Mesendoderm (in vitro differentiated cells): ENCODE measurements at regions not wholly inside any gene's neighbourhood (a gene's known extent, or its start where the extent isn't known, plus 50 kb on each side); places are given as distances from the start of the nearest gene placed in this dataset.

Source experiments
- DNase-seq: peaks from one replicate; pipeline ENCODE4 v3.0.0; 2013
- H2AK5ac ChIP-seq: 2 replicates; pipeline ENCODE4 v1.6.1; 2013; ENCODE audit warnings: low read length, inconsistent platforms
- H2BK120ac ChIP-seq: 2 replicates; pipeline ENCODE4 v1.6.1; 2013; ENCODE audit warnings: low read depth, mild to moderate bottlenecking, low read length, moderate library complexity, mixed read lengths
- H2BK15ac ChIP-seq: replicated peaks from 2 replicates; pipeline ENCODE4 v1.6.1; 2013; ENCODE audit warnings: low read depth, mild to moderate bottlenecking, moderate library complexity
- H2BK5ac ChIP-seq: 2 replicates; pipeline ENCODE4 v1.6.1; 2013; ENCODE audit warnings: low read length, inconsistent platforms
- H3K18ac ChIP-seq: 2 replicates; pipeline ENCODE4 v1.6.1; 2013; ENCODE audit warnings: mild to moderate bottlenecking, low read length, mixed read lengths
- H3K23ac ChIP-seq: one replicate; pipeline ENCODE4 v1.6.1; 2013; ENCODE audit warnings: low read length
- H3K27ac ChIP-seq: 2 replicates; pipeline ENCODE4 v1.5.1; 2013; ENCODE audit warnings: low read depth, mild to moderate bottlenecking, inconsistent platforms, low read length, moderate library complexity
- H3K27me3 ChIP-seq: 2 replicates; pipeline ENCODE4 v1.6.1; 2013; ENCODE audit warnings: low read length, control low read depth, mild to moderate bottlenecking, inconsistent platforms; ENCODE audit not compliant: insufficient read depth, poor library complexity
- H3K36me3 ChIP-seq: 2 replicates; pipeline ENCODE4 v1.6.1; 2013; ENCODE audit warnings: low read length, inconsistent platforms; ENCODE audit not compliant: control insufficient read depth, insufficient read depth
- H3K4ac ChIP-seq: one replicate; pipeline ENCODE4 v1.6.1; 2013; ENCODE audit warnings: low read depth, mild to moderate bottlenecking, low read length, moderate library complexity
- H3K4me1 ChIP-seq: 2 replicates; pipeline ENCODE4 v1.6.1; 2013; ENCODE audit warnings: low read depth, low read length, inconsistent platforms; ENCODE audit not compliant: control insufficient read depth
- H3K4me2 ChIP-seq: 2 replicates; pipeline ENCODE4 v1.6.1; 2013; ENCODE audit warnings: low read length
- H3K4me3 ChIP-seq: 2 replicates; pipeline ENCODE4 v1.5.1; 2013; ENCODE audit warnings: mild to moderate bottlenecking, low read length
- H3K56ac ChIP-seq: one replicate; pipeline ENCODE4 v1.6.1; 2013; ENCODE audit warnings: low read length
- H3K79me1 ChIP-seq: 2 replicates; pipeline ENCODE4 v1.6.1; 2013; ENCODE audit warnings: low read length, inconsistent platforms
- H3K79me2 ChIP-seq: 2 replicates; pipeline ENCODE4 v1.6.1; 2013; ENCODE audit warnings: mild to moderate bottlenecking, low read length; ENCODE audit not compliant: control insufficient read depth, insufficient read depth
- H3K9ac ChIP-seq: 2 replicates; pipeline ENCODE4 v1.6.1; 2013; ENCODE audit warnings: low read length, inconsistent platforms
- H4K5ac ChIP-seq: one replicate; pipeline ENCODE4 v1.6.1; 2013; ENCODE audit warnings: low read length
- H4K8ac ChIP-seq: one replicate; pipeline ENCODE4 v1.6.1; 2013; ENCODE audit warnings: low read depth, mild to moderate bottlenecking, control low read depth, low read length, moderate library complexity
- WGBS: extraction: QIAGEN DNeasy Blood & Tissue Kit; methylation state at CpG from one replicate; pipeline ENCODE4 v1.1.7; 2013; ENCODE audit warnings: low lambda C conversion rate, missing lambda C conversion rate; ENCODE audit not compliant: insufficient coverage; ENCODE audit errors: extremely low coverage; 5-methylcytosine and 5-hydroxymethylcytosine counted together

DNA sequence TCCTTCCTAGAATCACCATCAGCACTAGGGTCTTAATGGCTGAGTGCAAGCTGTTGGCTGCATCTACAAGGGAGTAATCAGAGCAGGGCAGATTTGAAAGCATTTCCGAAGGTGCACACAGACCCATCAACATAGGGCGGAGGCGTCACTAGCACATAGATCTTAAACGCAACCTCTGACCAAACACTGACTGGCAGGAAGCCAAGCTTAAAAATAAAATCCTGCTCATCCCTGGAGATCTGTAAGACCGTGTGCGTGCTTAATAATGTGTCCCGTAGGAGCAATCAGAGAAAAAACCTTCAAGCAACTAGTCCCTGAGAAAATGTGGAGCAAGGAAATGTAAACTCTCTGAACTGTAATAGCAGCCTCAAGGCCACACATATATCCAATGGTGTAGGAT, 470.5 kb downstream of the ETS1 start:
- Histone ChIP-seq H3K4ac (no peak overlapping the region), H4K8ac (no peak overlapping the region), H2AK5ac (no peak overlapping the region), H3K9ac (no peak overlapping the region), H3K4me3 (no peak overlapping the region), H2BK5ac (no peak overlapping the region), H3K27me3 (no peaks in the 10 kb centered on the region), H3K23ac (no peak overlapping the region), H4K5ac (no peak overlapping the region), H3K79me1 (no peaks in the 10 kb centered on the region), H3K18ac (no peak overlapping the region), H3K4me2 (no peak overlapping the region), H3K4me1 (peaks cover 2% of the 10 kb centered on the region), H3K36me3 (no peaks in the 10 kb centered on the region), H3K79me2 (no peaks in the 10 kb centered on the region), H2BK120ac (no peak overlapping the region), H3K56ac (no peak overlapping the region), H3K27ac (no peak overlapping the region), H2BK15ac (no peak overlapping the region)
- WGBS, result no CpG with 5 or more reads among the region's 7 CpGs
- no peak for DNase-seq

DNA sequence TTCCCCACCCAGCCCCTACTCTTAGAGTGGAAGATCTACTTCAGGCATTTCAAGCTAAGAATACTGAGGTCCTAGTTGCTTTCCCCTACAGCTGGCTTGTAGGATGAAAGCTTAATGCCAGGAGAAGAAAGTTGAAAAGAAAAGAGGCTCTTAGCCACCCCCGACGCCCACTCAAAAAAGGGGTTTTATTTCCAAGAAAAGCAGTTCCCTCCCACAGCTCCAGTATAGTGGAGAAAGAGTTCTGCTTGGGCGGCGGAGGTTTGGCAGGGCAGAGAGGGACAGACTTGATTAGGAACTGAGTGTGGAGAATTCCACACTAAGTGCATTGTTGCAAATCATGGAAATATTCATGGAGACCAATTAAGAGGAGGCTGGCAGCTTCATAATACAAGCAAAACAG, 470.9 kb downstream of the ETS1 start:
- no peak for DNase-seq
- Histone ChIP-seq H3K56ac (no peak overlapping the region), H4K8ac (no peak overlapping the region), H3K23ac (no peak overlapping the region), H3K4me3 (no peak overlapping the region), H3K27me3 (no peaks in the 10 kb centered on the region), H4K5ac (no peak overlapping the region), H2BK15ac (no peak overlapping the region), H2BK120ac (no peak overlapping the region), H2AK5ac (no peak overlapping the region), H3K18ac (no peak overlapping the region), H3K36me3 (no peaks in the 10 kb centered on the region), H3K4me1 (peaks cover 2% of the 10 kb centered on the region), H3K79me2 (no peaks in the 10 kb centered on the region), H3K27ac (no peak overlapping the region), H2BK5ac (no peak overlapping the region), H3K9ac (no peak overlapping the region), H3K4ac (no peak overlapping the region), H3K4me2 (no peak overlapping the region), H3K79me1 (no peaks in the 10 kb centered on the region)
- no CpG with 5 or more reads among the region's 4 CpGs for WGBS

DNA sequence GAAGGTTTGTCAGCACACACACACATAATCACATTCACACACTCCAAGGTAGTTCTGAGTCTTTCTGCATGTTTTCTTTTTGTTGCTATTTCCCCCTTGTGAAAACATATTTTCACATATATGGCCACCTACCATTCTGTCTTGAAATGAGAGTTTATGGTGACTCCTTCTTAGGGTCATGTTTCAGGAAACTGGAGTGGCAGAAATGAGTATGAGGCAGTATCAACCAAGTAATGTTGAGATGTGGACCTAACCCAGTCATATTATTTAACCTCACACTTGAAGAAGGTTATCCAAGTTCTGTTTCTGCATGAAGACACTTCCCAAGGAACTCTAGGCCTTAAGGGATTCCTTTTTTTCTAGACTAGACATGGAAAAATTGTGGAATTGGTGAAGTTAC, 481.4 kb downstream of the ETS1 start:
- H3K79me2 ChIP-seq, result no peaks in the 10 kb centered on the region
- H3K18ac ChIP-seq, result no peak overlapping the region
- no peak overlapping the region for H3K4ac ChIP-seq
- H2BK120ac ChIP-seq, result no peak overlapping the region
- H3K79me1 ChIP-seq, result no peaks in the 10 kb centered on the region
- no peaks in the 10 kb centered on the region for H3K27me3 ChIP-seq
- H3K27ac ChIP-seq, result no peak overlapping the region
- H3K4me1 ChIP-seq, result no peaks in the 10 kb centered on the region
- H4K5ac ChIP-seq, result no peak overlapping the region
- no peak overlapping the region for H3K56ac ChIP-seq
- no peaks in the 10 kb centered on the region for H3K36me3 ChIP-seq
- H2BK15ac ChIP-seq, result no peak overlapping the region
- no peak overlapping the region for H3K4me2 ChIP-seq
- H3K4me3 ChIP-seq, result no peak overlapping the region
- no peak overlapping the region for H2BK5ac ChIP-seq
- DNase-seq, result no peak
- no peak overlapping the region for H2AK5ac ChIP-seq
- H3K23ac ChIP-seq, result no peak overlapping the region
- no peak overlapping the region for H3K9ac ChIP-seq
- H4K8ac ChIP-seq, result no peak overlapping the region

DNA sequence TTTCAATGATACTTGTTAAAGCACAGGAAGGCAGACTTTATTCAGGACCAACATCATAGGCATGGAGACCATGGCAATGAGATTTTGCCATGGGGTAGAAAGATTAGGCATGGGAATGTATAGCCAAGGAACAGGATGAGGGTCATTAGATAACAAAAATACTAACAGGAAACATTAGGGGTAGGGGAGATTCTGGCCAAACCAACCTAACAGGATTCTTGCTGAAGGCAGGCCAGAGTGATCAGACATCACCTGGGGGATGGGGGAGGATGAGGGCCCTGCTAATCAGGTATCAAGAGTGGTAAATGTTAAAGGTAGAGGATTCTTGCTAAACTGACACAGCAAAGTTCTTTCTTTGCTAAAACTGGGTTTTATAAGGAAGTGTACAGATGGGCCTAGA, 481.8 kb downstream of the ETS1 start:
- Histone ChIP-seq H3K4me3 (no peak overlapping the region), H3K27me3 (no peaks in the 10 kb centered on the region), H3K4me1 (no peaks in the 10 kb centered on the region), H2BK120ac (no peak overlapping the region), H3K79me2 (no peaks in the 10 kb centered on the region), H3K56ac (no peak overlapping the region), H3K79me1 (no peaks in the 10 kb centered on the region), H3K27ac (no peak overlapping the region), H2BK15ac (no peak overlapping the region), H3K4ac (no peak overlapping the region), H2AK5ac (no peak overlapping the region), H3K23ac (no peak overlapping the region), H4K8ac (no peak overlapping the region), H3K4me2 (no peak overlapping the region), H2BK5ac (no peak overlapping the region), H3K36me3 (no peaks in the 10 kb centered on the region), H3K9ac (no peak overlapping the region), H3K18ac (no peak overlapping the region), H4K5ac (no peak overlapping the region)
- no peak for DNase-seq

DNA sequence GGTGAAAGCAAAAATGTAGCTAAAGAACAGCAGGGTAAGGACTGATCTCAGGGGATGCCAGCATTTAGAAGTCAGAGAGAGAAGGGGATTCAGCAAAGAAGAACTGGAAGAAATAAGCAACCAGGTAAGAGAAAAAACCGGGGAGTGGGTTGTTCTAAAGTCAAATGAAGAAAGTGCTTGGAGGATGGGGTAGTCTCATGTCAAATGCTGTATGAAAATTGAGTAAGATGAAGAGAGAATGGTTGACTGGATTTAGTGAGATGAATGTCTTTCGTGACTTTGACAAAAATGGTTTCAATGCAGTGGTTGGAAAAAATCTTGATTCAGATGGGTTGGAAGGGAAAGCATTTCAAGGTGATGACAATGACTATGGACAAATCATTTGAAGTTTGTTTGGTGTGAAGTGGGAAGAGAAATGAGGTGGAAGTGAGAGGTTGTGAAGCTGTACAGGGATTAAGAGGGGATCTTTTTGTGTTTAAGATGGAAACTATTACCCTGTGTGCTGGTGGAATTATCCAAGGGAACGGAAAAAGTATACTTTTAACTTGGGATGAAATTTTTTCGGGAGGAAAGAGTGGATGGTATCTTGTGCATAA, 484.0 kb downstream of the ETS1 start:
- Histone ChIP-seq H3K79me1 (no peaks in the 10 kb centered on the region), H4K5ac (no peak overlapping the region), H3K4me3 (no peak overlapping the region), H3K79me2 (no peaks in the 10 kb centered on the region), H3K4ac (no peak overlapping the region), H3K23ac (no peak overlapping the region), H3K56ac (no peak overlapping the region), H3K9ac (no peak overlapping the region), H2BK15ac (no peak overlapping the region), H2BK120ac (no peak overlapping the region), H3K27me3 (no peaks in the 10 kb centered on the region), H3K27ac (no peak overlapping the region), H3K4me2 (no peak overlapping the region), H3K36me3 (no peaks in the 10 kb centered on the region), H2BK5ac (no peak overlapping the region), H2AK5ac (no peak overlapping the region), H3K18ac (no peak overlapping the region), H4K8ac (no peak overlapping the region), H3K4me1 (no peaks in the 10 kb centered on the region)
- no CpG with 5 or more reads among the region's 4 CpGs for WGBS
- DNase-seq, result no peak

DNA sequence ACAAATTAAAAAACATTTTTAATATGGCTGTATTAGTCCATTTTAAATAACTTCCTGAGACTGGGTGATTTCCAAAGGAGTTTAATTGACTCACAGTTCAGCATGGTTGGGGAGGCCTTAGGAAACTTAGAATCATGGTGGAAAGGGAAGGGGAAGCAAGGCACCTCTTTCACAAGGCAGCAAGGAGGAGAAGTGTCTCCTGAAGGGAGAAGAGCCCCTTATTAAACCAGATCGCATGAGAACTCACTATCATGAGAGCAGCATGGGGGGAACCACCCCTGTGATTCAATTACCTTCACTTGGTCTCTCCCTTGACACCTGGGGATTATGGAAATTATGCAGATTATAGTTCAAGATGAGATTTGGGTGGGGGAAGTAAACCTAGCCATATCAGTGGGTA, 488.6 kb downstream of the ETS1 start:
- H3K79me1 ChIP-seq, result no peaks in the 10 kb centered on the region
- H4K8ac ChIP-seq, result no peak overlapping the region
- H3K36me3 ChIP-seq, result no peaks in the 10 kb centered on the region
- no peak overlapping the region for H3K4ac ChIP-seq
- WGBS, result no CpG with 5 or more reads among the region's 1 CpG
- no peaks in the 10 kb centered on the region for H3K79me2 ChIP-seq
- H4K5ac ChIP-seq, result no peak overlapping the region
- peak; percentile 78 for DNase-seq
- no peak overlapping the region for H2AK5ac ChIP-seq
- no peak overlapping the region for H3K23ac ChIP-seq
- no peak overlapping the region for H3K18ac ChIP-seq
- H2BK5ac ChIP-seq, result no peak overlapping the region
- H3K27ac ChIP-seq, result no peak overlapping the region
- H3K9ac ChIP-seq, result no peak overlapping the region
- no peak overlapping the region for H2BK120ac ChIP-seq
- no peak overlapping the region for H3K4me3 ChIP-seq
- H3K4me2 ChIP-seq, result no peak overlapping the region
- no peaks in the 10 kb centered on the region for H3K4me1 ChIP-seq
- no peak overlapping the region for H2BK15ac ChIP-seq
- no peak overlapping the region for H3K56ac ChIP-seq
- no peaks in the 10 kb centered on the region for H3K27me3 ChIP-seq
